Esophagus squamous epithelium (tissue), 5 donors: ENCODE measurements at regions not wholly inside any gene's neighbourhood (a gene's known extent, or its start where the extent isn't known, plus 50 kb on each side); places are given as distances from the start of the nearest gene placed in this dataset.
"Not testable (repeated sequence)": the region's sequence is repeated elsewhere in the genome, so short reads cannot be mapped to it uniquely, and the experiment has no call there.

Experiments used
- DNase-seq: peaks from one replicate; lab custom pipeline; 2025; lab: John Stamatoyannopoulos, UW
- H3K27ac ChIP-seq, 4 donors: fragments of 200-600 bp; sonication (generic); one replicate each; pipeline ENCODE4 v1.5.1; 2016 to 2019; ENCODE audit warnings: mild to moderate bottlenecking in 1 of 4
- H3K27me3 ChIP-seq, 4 donors: fragments of 200-600 bp; sonication (generic); 1 replicate in 3 of 4; 2 replicates in 1 of 4; pipeline versions ENCODE4 v1.5.1 to v1.6.0; 2017 to 2021; ENCODE audit warnings: antibody characterized with exemption in 1 of 4
- H3K36me3 ChIP-seq, 3 donors: fragments of 200-600 bp; sonication (generic); one replicate each; pipeline ENCODE4 v1.5.1; 2016 to 2019
- H3K4me1 ChIP-seq, 3 donors: fragments of 200-600 bp; sonication (generic); one replicate each; pipeline ENCODE4 v1.5.1; 2017 to 2019
- H3K4me3 ChIP-seq, 4 donors: fragments of 200-600 bp; sonication (generic); 1 replicate in 3 of 4; 2 replicates in 1 of 4; pipeline ENCODE4 v1.5.1; 2016 to 2019; ENCODE audit warnings: mild to moderate bottlenecking in 2 of 4, moderate library complexity in 1 of 4
- H3K9me3 ChIP-seq, 3 donors: fragments of 200-600 bp; sonication (generic); one replicate each; pipeline ENCODE4 v1.5.1; 2016 to 2019
- WGBS, 2 donors: methylation state at CpG; one replicate each; pipeline ENCODE4 v1.1.5; 2018; 5-methylcytosine and 5-hydroxymethylcytosine counted together
- intact Hi-C: fragments of 100-400 bp; cut with DNase I; formaldehyde crosslinking; loops from one replicate; pipeline ENCODE4 v1.15.0; 2022
- donor health status: DM: yes; HTN: yes; CAD: no.

DNA sequence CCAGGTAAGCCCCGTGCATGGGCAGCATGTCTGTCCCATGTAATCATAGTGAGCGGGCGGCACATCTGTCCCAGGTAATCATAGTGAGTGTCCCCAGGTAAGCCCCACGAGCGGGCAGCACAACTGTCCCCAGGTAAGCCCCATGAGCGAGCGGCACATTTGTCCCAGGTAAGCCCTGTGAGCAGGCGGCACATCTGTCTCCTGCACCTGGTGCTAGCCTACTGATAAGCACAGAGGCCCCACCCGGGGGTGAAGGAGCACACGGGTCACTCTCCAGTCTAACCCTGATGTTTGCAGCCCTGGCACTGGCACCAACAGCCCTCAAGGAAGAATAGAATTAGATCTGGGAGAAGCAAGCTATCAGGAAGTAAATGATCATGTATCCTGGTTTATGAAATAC lies 99.2 kb downstream of the ATP6V0E2 start:
- intact Hi-C loops, result not testable (repeated sequence)
- WGBS, 2 donors, result no CpG with 5 or more reads among the region's 10 CpGs

DNA sequence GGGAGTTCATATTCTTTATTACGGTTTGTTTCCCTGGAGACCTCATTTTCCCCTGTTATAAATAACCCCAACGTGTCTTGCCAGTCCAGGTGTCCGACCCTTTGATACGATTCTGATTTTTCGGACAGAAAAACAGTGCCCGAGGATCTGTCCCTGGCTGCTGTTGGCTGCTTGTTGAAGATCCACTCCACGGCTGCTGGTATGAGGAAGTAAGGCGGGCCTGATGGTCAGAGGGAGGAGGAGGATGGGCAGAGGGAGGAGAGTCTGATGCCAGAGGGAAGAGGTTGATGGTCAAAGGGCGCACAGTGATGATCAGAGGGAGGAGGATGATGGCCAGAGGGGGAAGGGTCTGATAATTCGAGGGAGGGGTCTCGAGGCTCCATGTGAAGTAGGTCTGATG lies 99.9 kb downstream of the ATP6V0E2 start:
- intact Hi-C loops, H3K9me3 ChIP-seq: not testable (repeated sequence)
- WGBS, 2 donors, result 80 to 89% methylated on average over 1 to 6 of the region's 11 CpGs

More for the DNA sequence above, 99.2 kb downstream of the ATP6V0E2 start:
- not testable (repeated sequence) for H3K27ac ChIP-seq, DNase-seq, H3K4me1 ChIP-seq, H3K36me3 ChIP-seq, H3K27me3 ChIP-seq, H3K4me3 ChIP-seq, H3K9me3 ChIP-seq

DNA sequence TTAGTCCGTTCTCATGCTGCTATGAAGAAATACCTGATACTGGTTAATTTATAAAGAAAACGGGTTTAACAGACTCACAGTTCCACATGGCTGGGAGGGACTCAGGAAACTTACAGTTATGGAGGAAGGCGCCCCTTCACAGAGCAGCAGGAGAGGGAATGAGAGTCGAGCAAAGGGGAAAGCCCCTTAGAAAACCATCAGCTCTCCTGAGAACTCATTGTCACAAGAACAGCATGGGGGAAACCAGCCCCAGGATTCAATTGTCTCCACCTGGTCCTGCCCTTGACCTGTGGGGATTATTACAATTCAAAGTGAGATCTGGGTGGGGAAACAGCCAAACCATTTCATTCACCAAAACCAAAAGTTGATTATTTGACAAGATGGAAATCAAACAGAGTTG lies 101.8 kb downstream of the ATP6V0E2 start:
- intact Hi-C loops, H3K9me3 ChIP-seq, H3K4me1 ChIP-seq, H3K36me3 ChIP-seq, H3K4me3 ChIP-seq, H3K27ac ChIP-seq, DNase-seq, H3K27me3 ChIP-seq: not testable (repeated sequence)
- WGBS, 2 donors, result 45 to 48% methylated on average over 4 of the region's 4 CpGs

More for the DNA sequence above, 99.9 kb downstream of the ATP6V0E2 start:
- H3K4me3 ChIP-seq, H3K4me1 ChIP-seq, H3K27ac ChIP-seq, DNase-seq, H3K27me3 ChIP-seq, H3K36me3 ChIP-seq: not testable (repeated sequence)

DNA sequence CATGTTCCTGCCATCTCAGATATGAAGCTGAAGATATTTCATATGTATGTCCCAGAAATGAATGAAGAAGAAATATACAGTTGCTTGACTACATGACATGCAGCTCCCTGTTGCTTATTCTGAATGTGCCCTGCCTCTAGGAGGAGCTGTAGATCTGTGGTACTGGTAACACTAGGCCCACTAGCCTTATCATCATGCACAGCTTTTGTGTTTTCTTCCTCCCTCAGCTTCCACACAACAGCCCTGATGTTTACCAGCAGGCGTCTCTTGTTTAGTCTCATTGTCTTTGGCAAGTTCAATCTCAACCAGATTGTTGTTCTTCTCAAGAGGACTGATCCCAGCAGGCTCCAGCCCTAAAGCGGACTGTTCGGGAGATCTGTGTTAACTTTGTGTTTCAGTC lies 104.8 kb downstream of the ATP6V0E2 start:
- H3K9me3 ChIP-seq, intact Hi-C loops, H3K4me3 ChIP-seq, H3K4me1 ChIP-seq, H3K27me3 ChIP-seq, H3K27ac ChIP-seq, DNase-seq, H3K36me3 ChIP-seq: not testable (repeated sequence)
- 38 to 75% methylated on average over 1 to 3 of the region's 3 CpGs for WGBS, 2 donors

DNA sequence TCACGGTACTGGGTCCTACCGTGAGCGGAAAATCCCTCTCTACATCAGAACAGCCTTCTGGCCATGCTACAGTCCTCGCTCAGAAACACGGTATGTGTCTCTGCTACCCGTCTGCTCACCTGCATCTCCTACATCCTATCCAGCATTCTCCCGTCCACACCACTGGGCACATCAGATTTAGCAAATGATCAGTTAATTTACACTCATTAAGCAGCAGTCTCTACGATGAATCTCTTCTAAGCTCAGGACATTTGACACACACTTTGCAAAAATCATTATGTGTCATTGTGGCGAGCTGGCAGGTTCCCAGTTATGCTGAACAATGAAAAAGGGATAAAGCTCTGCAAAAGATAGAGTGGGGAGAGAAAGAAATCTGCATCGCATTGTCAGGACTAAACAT lies 105.2 kb downstream of the ATP6V0E2 start:
- 73 to 82% methylated on average over 7 of the region's 10 CpGs for WGBS, 2 donors
- H3K4me3 ChIP-seq, H3K36me3 ChIP-seq, H3K27me3 ChIP-seq, DNase-seq, H3K9me3 ChIP-seq, H3K4me1 ChIP-seq, H3K27ac ChIP-seq, intact Hi-C loops: not testable (repeated sequence)

DNA sequence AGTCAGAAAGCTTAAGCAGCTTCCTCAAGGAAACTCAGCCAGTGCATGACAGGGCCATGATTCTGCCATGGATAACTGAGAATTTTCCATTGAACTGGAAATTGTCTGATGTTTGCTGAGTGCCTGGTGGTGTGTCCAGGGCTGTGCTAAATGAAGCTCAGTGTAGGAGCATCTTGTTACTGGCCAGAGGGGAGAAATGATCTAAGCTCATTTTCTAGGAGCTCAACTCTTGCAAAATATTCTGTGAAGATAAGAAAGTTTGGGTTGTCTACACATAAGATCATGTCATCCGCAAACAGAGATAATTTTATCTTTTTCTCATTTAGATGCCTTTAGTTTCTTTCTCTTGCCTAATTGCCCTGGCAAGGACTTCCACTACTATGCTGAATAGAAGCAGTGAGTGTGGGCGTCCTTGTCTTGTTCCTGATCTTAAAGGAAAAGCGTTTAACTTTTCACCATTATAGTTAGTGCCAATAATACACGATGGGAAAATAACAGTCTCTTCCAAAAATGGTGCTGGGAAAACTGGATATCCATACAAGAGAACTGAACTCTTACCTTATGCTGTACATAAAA lies 108.9 kb downstream of the ATP6V0E2 start:
- WGBS, 2 donors, result 54 to 75% methylated on average over 4 of the region's 4 CpGs
- intact Hi-C loops, H3K4me1 ChIP-seq, H3K9me3 ChIP-seq, H3K27me3 ChIP-seq, H3K27ac ChIP-seq, H3K4me3 ChIP-seq, H3K36me3 ChIP-seq, DNase-seq: not testable (repeated sequence)

DNA sequence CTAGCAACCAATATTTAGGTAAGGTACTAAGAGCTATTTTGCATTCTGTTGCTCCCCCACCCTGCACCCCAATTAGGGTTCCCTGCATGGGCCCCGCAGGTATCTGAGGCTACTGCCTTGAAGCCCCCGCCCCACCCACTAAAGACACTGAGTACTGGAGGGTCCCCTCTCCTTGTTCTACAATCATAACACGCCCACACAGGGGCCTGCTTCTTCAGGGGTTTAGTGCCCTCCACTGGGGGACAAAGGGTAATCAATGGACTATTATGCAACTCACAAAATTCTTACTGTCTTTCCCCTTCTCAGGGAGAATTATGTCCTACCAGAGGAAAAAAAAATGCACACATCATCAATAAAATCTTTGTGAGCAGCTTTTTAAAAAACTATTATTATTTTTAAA lies 113.1 kb downstream of the ATP6V0E2 start:
- intact Hi-C loops, H3K27me3 ChIP-seq, H3K36me3 ChIP-seq, H3K27ac ChIP-seq, H3K4me1 ChIP-seq, H3K9me3 ChIP-seq, H3K4me3 ChIP-seq, DNase-seq: not testable (repeated sequence)
- no CpG with 5 or more reads among the region's 3 CpGs for WGBS, 2 donors

DNA sequence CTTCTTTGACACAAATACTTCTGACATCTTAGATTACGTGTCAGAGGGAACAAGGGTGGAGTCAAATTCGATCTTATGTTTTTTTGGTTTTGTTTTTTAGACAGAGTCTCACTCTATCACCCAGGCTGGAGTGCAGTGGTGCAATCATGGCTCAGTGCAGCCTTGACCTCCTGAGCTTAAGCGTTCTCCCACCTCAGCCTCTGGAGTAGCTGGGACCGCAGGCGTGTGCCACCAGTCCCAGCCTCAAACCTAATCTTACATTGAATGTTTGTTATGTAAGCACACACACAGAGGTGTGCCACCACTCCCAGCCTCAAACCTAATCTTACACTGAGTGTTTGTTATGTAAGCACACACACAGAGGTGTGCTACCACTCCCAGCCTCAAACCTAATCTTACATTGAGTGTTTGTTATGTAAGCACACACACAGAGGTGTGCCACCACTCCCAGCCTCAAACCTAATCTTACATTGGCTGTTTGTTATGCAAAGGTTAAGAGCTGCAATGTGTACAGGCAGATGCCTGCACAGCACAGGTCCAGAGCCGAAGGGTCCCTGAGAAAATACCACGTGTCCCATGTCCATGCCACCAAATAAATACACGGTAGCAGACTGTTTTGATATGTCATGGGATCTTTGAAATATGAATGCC lies 118.0 kb downstream of the ATP6V0E2 start:
- DNase-seq, H3K4me3 ChIP-seq, H3K9me3 ChIP-seq, H3K4me1 ChIP-seq, H3K27me3 ChIP-seq, H3K36me3 ChIP-seq, H3K27ac ChIP-seq, intact Hi-C loops: not testable (repeated sequence)
- WGBS, 2 donors, result 79 to 89% methylated on average over 8 of the region's 8 CpGs

DNA sequence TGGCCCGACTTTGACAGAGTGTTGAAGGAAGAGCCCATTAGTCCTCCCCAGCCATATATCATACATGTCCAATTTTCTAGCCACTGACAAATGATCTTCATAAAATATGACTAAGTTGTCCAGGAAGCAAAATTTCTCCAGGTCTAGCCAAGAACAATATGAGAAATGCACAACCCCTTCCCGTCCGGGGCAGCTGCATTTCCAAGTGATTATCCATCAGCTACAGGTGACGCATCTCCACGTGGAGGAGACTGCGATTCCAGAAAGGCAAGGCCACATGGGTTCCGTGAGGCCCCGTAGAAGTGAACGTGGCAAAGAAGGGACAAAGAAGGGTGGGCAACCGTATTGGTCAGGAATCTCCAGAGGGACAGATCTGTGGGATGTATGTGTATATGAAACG lies 118.6 kb downstream of the ATP6V0E2 start:
- H3K9me3 ChIP-seq, H3K27ac ChIP-seq, intact Hi-C loops, H3K4me1 ChIP-seq, H3K36me3 ChIP-seq, H3K4me3 ChIP-seq, DNase-seq, H3K27me3 ChIP-seq: not testable (repeated sequence)
- WGBS, 2 donors, result 79 to 81% methylated on average over 11 of the region's 11 CpGs

DNA sequence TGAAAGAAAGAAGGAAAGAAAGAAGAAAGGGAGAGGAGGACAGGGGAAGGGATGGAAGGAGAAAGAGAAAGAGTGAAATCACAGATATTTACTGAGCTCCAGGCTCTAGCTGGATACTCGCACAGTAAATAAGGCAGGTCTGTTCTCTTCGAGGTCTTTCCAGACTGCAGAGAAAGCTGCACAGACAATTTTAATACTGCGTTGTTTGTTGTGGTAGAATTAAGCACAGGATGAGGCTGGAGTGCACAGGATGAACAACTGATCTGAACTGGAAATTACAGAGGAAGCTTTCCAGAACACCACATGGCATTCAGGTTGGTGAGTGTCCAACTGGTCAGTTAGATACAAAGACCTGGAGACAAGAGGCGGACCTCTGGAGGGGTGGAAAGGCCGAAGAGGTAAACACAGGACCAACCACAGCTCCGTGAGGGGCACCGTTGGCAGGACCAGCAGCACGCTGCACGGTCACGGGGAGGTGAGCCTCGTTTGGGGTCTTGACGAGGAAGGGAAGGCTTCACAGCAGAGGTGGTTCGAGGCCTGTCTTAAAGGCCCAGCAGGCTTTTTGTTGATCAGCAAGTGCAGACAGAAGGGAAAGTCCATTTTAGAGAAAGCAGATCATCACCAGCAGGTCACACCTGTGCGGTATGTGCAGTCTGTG lies 121.7 kb downstream of the ATP6V0E2 start:
- H3K27ac ChIP-seq, DNase-seq, H3K36me3 ChIP-seq, H3K9me3 ChIP-seq, intact Hi-C loops, H3K4me3 ChIP-seq, H3K27me3 ChIP-seq, H3K4me1 ChIP-seq: not testable (repeated sequence)
- 68 to 81% methylated on average over 12 to 14 of the region's 14 CpGs for WGBS, 2 donors

DNA sequence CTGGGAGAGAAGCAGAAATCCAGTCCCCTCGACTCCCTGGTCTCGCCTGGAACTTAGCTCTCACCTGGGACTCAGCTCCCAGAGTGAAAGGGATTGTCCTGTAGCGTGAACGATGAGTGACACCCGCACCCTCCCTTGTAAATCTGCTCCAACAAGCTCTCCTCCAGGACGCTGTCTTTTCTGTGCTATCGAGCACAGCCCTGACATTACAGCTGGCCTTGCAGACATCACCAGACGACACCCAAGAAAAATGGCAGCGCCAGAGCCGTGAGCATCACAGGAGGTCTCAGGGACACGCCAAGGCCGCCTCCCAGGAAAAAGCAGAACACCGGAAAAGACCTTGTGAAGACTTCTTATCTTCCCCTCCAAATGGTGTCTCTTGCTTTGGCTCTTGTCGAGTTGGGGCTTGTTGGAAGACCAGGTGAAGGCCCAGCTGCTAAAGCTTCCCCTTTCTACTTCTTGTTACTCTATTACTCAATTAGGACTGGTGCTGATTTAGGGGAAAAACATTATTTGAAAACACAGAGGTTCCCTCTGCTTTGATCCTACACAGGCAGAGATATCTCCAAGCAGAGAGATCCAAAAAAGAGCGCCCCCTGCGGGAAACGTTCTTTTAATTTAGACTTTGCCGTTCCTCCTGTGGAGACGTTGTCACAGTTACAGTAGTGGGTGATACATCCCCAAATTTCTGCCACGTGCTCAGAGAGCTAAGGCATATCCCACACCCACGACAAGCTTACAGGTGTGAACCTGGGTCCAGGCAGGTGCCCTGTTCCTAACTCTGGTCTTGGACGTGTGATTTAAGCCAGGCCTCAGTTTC lies 127.2 kb downstream of the ATP6V0E2 start:
- H3K27me3 ChIP-seq, H3K4me1 ChIP-seq, H3K36me3 ChIP-seq, intact Hi-C loops, H3K4me3 ChIP-seq, H3K27ac ChIP-seq, DNase-seq, H3K9me3 ChIP-seq: not testable (repeated sequence)
- 30 to 46% methylated on average over 2 to 8 of the region's 22 CpGs for WGBS, 2 donors
